ENCODE measurements at regions not wholly inside any gene's neighbourhood (a gene's known extent, or its start where the extent isn't known, plus 50 kb on each side); places are given as distances from the start of the nearest gene placed in this dataset.

DNA sequence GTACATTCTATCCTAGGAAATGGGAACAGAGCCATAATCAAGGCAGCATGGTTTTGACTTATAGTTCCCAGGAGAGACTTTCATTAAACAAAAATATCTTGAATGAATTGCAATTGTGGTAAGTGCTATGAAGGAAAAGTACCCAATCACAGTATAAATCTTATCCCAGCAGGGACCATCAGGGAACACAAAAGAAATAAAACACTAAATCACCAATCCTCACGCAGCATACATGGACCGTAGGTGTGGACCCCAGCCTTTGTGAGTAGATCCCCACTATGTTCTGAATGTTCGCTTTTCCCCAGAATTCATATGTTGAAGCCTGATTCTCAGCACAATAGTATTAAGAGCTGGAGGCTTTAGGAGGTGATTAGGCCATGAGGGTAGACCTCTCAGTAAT lies 925.0 kb upstream of the RBFOX1 start:
- no peak overlapping the region for H3K27ac ChIP-seq (ENCODE audit: low read depth in 1 of 2, low read length in 1 of 2)
- 88 to 93% methylated on average over 3 of the region's 3 CpGs for WGBS, 2 donors
- no peaks in the 10 kb centered on the region for H3K4me1 ChIP-seq (ENCODE audit: control insufficient read depth in 5 of 5, insufficient read depth in 5 of 5, low read length in 5 of 5)
- peaks cover 0 to 2% (median 0%) of the 10 kb centered on the region in 4 donors for H3K9me3 ChIP-seq (ENCODE audit: control insufficient read depth in 4 of 4, insufficient read depth in 3 of 4, low read length in 3 of 4)
- DNase-seq (peak in 1 of 3 donors; percentile 1), ATAC-seq (ENCODE audit: insufficient read depth, low FRiP score) (no peak)
- no peaks in the 10 kb centered on the region for H3K27me3 ChIP-seq (ENCODE audit: control insufficient read depth in 3 of 3, insufficient read depth in 3 of 3, low read length in 2 of 3)
- no peaks in the 10 kb centered on the region for H3K36me3 ChIP-seq (ENCODE audit: control insufficient read depth in 4 of 4, insufficient read depth in 4 of 4, low read length in 4 of 4)
- H3K4me3 ChIP-seq: no peak overlapping the region
- TF ChIP-seq, protein P1, sequence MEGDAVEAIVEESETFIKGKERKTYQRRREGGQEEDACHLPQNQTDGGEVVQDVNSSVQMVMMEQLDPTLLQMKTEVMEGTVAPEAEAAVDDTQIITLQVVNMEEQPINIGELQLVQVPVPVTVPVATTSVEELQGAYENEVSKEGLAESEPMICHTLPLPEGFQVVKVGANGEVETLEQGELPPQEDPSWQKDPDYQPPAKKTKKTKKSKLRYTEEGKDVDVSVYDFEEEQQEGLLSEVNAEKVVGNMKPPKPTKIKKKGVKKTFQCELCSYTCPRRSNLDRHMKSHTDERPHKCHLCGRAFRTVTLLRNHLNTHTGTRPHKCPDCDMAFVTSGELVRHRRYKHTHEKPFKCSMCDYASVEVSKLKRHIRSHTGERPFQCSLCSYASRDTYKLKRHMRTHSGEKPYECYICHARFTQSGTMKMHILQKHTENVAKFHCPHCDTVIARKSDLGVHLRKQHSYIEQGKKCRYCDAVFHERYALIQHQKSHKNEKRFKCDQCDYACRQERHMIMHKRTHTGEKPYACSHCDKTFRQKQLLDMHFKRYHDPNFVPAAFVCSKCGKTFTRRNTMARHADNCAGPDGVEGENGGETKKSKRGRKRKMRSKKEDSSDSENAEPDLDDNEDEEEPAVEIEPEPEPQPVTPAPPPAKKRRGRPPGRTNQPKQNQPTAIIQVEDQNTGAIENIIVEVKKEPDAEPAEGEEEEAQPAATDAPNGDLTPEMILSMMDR (IDR thresholded peaks at IDR 0.05; ENCODE audit: control extremely low read depth, extremely low read depth): no peak
- no peak overlapping the region for H3K9ac ChIP-seq (ENCODE audit: insufficient read depth in 1 of 2, low read length in 2 of 2)

DNA sequence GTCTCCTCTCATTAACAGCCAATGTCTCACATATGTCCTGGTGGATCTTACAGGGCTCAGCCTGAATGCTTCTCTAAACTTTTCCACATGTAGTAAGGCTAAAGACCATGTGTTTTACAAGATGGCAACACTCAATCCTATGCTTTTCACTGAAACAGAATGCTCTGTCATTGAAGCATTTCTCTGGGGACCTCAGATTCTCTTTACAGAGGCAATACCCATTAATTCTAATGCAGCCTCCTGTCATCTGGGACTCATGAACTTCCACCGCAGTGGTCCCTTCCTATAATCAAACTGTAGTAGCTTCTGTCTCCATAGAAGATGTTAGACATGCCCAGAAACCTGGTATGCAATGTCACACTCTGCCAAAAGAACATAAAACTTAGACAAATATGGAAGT lies 926.6 kb upstream of the RBFOX1 start:
- Histone ChIP-seq H3K9me3 (ENCODE audit: control insufficient read depth in 4 of 4, insufficient read depth in 3 of 4, low read length in 3 of 4) (peaks cover 0 to 2% (median 0%) of the 10 kb centered on the region in 4 donors), H3K27me3 (ENCODE audit: control insufficient read depth in 3 of 3, insufficient read depth in 3 of 3, low read length in 2 of 3) (no peaks in the 10 kb centered on the region), H3K4me3 (no peak overlapping the region), H3K36me3 (ENCODE audit: control insufficient read depth in 4 of 4, insufficient read depth in 4 of 4, low read length in 4 of 4) (no peaks in the 10 kb centered on the region), H3K27ac (ENCODE audit: low read depth in 1 of 2, low read length in 1 of 2) (no peak overlapping the region), H3K4me1 (ENCODE audit: control insufficient read depth in 5 of 5, insufficient read depth in 5 of 5, low read length in 5 of 5) (no peaks in the 10 kb centered on the region), H3K9ac (ENCODE audit: insufficient read depth in 1 of 2, low read length in 2 of 2) (no peak overlapping the region)
- DNase-seq: no peak
- ATAC-seq (ENCODE audit: insufficient read depth, low FRiP score): no peak
- WGBS, 2 donors: 88 to 89% methylated on average over 1 of the region's 1 CpG
- TF ChIP-seq, protein P1 (IDR thresholded peaks at IDR 0.05; ENCODE audit: control extremely low read depth, extremely low read depth): no peak

DNA sequence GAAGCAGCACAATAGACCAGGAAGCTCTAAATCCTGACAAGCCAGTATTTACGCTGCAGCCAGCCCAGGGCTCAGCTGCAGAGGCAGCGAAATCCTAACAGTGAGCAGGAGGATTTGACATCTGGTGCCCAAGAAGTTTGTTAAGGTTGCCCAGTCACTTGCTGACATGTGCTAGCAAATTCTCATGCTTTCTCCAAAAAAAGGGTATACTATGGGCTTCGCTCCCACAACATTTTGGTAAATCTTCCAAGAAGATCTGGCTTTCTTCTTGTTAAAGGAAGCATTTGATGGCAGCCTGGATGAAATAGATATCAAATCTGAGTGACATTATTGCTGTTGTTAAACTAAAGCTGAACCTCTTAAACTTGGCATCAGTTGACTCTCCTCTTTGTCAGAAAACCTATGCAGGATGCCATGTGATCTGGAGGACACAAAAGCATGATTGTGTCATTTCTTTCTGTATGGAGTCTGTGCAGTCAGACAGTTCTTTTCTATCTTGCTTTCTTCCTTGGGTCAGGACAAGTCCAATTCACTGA lies 949.7 kb upstream of the RBFOX1 start:
- no peak overlapping the region for H3K9ac ChIP-seq (ENCODE audit: insufficient read depth in 1 of 2, low read length in 2 of 2)
- no peak for ATAC-seq (ENCODE audit: insufficient read depth, low FRiP score)
- peaks cover 0 to 2% (median 0%) of the 10 kb centered on the region in 4 donors for H3K9me3 ChIP-seq (ENCODE audit: control insufficient read depth in 4 of 4, insufficient read depth in 3 of 4, low read length in 3 of 4)
- H3K4me1 ChIP-seq (ENCODE audit: control insufficient read depth in 5 of 5, insufficient read depth in 5 of 5, low read length in 5 of 5): no peaks in the 10 kb centered on the region
- no peaks in the 10 kb centered on the region for H3K36me3 ChIP-seq (ENCODE audit: control insufficient read depth in 4 of 4, insufficient read depth in 4 of 4, low read length in 4 of 4)
- TF ChIP-seq, protein P1 (IDR thresholded peaks at IDR 0.05; ENCODE audit: control extremely low read depth, extremely low read depth): no peak
- 58 to 77% methylated on average over 3 of the region's 3 CpGs for WGBS, 2 donors
- no peak for DNase-seq
- no peak overlapping the region for H3K27ac ChIP-seq (ENCODE audit: low read depth in 1 of 2, low read length in 1 of 2)
- no peaks in the 10 kb centered on the region for H3K27me3 ChIP-seq (ENCODE audit: control insufficient read depth in 3 of 3, insufficient read depth in 3 of 3, low read length in 2 of 3)
- no peak overlapping the region for H3K4me3 ChIP-seq

DNA sequence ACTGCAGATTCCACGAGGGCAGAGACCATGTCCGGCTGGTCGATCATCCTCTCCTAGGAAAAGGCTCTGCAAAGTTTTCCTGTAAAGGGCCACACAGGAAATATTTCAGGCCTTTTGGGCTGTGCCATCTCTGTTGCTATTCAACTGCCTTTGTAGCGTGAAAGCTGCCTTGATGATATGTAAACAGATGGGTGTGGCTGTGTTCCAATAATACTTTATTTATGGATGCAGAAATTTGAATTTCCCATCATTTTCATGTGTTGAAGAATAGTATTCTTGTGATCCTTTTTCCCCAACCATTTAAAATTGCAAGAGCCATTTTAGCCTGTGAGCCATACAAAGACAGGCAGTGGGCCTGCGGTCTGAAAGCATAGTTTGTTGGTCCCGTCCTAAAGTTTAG lies 950.7 kb upstream of the RBFOX1 start:
- 77 to 81% methylated on average over 6 of the region's 6 CpGs for WGBS, 2 donors
- no peak for DNase-seq
- Histone ChIP-seq H3K4me3 (no peak overlapping the region), H3K27ac (ENCODE audit: low read depth in 1 of 2, low read length in 1 of 2) (no peak overlapping the region), H3K36me3 (ENCODE audit: control insufficient read depth in 4 of 4, insufficient read depth in 4 of 4, low read length in 4 of 4) (no peaks in the 10 kb centered on the region), H3K27me3 (ENCODE audit: control insufficient read depth in 3 of 3, insufficient read depth in 3 of 3, low read length in 2 of 3) (no peaks in the 10 kb centered on the region), H3K9me3 (ENCODE audit: control insufficient read depth in 4 of 4, insufficient read depth in 3 of 4, low read length in 3 of 4) (peaks cover 0 to 3% (median 0%) of the 10 kb centered on the region in 4 donors), H3K9ac (ENCODE audit: insufficient read depth in 1 of 2, low read length in 2 of 2) (no peak overlapping the region), H3K4me1 (ENCODE audit: control insufficient read depth in 5 of 5, insufficient read depth in 5 of 5, low read length in 5 of 5) (no peaks in the 10 kb centered on the region)
- TF ChIP-seq, protein P1 (IDR thresholded peaks at IDR 0.05; ENCODE audit: control extremely low read depth, extremely low read depth): no peak
- ATAC-seq (ENCODE audit: insufficient read depth, low FRiP score): no peak

Measured in lung (tissue), 11 donors.